GM23338 (cell line): ENCODE measurements at regions not wholly inside any gene's neighbourhood (a gene's known extent, or its start where the extent isn't known, plus 50 kb on each side); places are given as distances from the start of the nearest gene placed in this dataset.

Experiments used
- CREB1 ChIP-seq: fragments of 250-450 bp; sonication (Bioruptor Pico); IDR thresholded peaks from 2 replicates; pipeline ENCODE4 v1.5.0; 2020; ENCODE audit warnings: low read depth, mild to moderate bottlenecking, moderate library complexity
- CTCF ChIP-seq, 2 experiments: fragments of 200-600 bp in 1 of 2; sonication (generic) in 1 of 2; conservative IDR thresholded peaks; 2 replicates each; pipeline versions ENCODE4 v1.5.1 to v1.6.1; 2016 to 2017; ENCODE audit warnings: antibody characterized with exemption in 2 of 2, low read depth in 2 of 2, mild to moderate bottlenecking in 2 of 2, moderate library complexity in 1 of 2
- ETS1 ChIP-seq: IDR thresholded peaks from 2 replicates; pipeline ENCODE4 v1.6.1; 2016; ENCODE audit warnings: antibody characterized with exemption
- EZH2 ChIP-seq: fragments of 200-600 bp; sonication (generic); IDR thresholded peaks from one replicate; pipeline ENCODE4 v1.8.0; 2017; ENCODE audit warnings: antibody characterized with exemption, mild to moderate bottlenecking, low read depth; ENCODE audit not compliant: unreplicated experiment
- EZH2phosphoT487 ChIP-seq: fragments of 200-600 bp; sonication (generic); IDR thresholded peaks from one replicate; pipeline ENCODE4 v1.8.1; 2018; ENCODE audit warnings: antibody characterized with exemption; ENCODE audit not compliant: unreplicated experiment
- JUNB ChIP-seq: IDR thresholded peaks from one replicate; pipeline ENCODE4 v1.6.1; 2016; ENCODE audit warnings: antibody characterized with exemption; ENCODE audit not compliant: unreplicated experiment
- NANOG ChIP-seq: IDR thresholded peaks from 2 replicates; pipeline ENCODE4 v1.6.1; 2016; ENCODE audit warnings: antibody characterized with exemption, borderline replicate concordance
- POLR2AphosphoS5 ChIP-seq: IDR thresholded peaks from 2 replicates; pipeline ENCODE4 v1.6.1; 2016; ENCODE audit warnings: antibody characterized with exemption, low read depth
- REST ChIP-seq: IDR thresholded peaks from one replicate; pipeline ENCODE4 v1.6.1; 2018; ENCODE audit warnings: antibody characterized with exemption; ENCODE audit not compliant: unreplicated experiment
- STAT1 ChIP-seq: IDR thresholded peaks from one replicate; pipeline ENCODE4 v1.6.1; 2016; ENCODE audit warnings: antibody characterized with exemption; ENCODE audit not compliant: unreplicated experiment
- ZNF114 ChIP-seq: fragments of 250-450 bp; sonication (Bioruptor Pico); IDR thresholded peaks from 2 replicates; pipeline ENCODE4 v1.5.0; 2020; ENCODE audit warnings: mild to moderate bottlenecking, moderate library complexity
- ZNF462 ChIP-seq: fragments of 250-450 bp; sonication (Bioruptor Pico); IDR thresholded peaks from 2 replicates; pipeline ENCODE4 v1.5.0; 2020; ENCODE audit warnings: mild to moderate bottlenecking, moderate library complexity

- TF ChIP-seq CTCF (conservative IDR thresholded peaks at IDR 0.05; ENCODE audit: low read depth in 2 of 2) = no peak
- TF ChIP-seq REST = no peak
- no peak for TF ChIP-seq EZH2
- no peak for TF ChIP-seq EZH2phosphoT487
- TF ChIP-seq CREB1 (CRISPR knock-in tag) = no peak
- TF ChIP-seq POLR2AphosphoS5 = no peak
- TF ChIP-seq JUNB = no peak
- no peak for TF ChIP-seq ETS1
- no peak for TF ChIP-seq NANOG
- TF ChIP-seq ZNF114 (CRISPR knock-in tag) = no peak
- no peak for TF ChIP-seq STAT1
- TF ChIP-seq ZNF462 (CRISPR knock-in tag) = no peak
These were observed 136.4 kb upstream of the CELF2 start for GRCh38 chr10:10881117-10881813.
